Gastrocnemius medialis (tissue), 4 donors: ENCODE measurements at regions not wholly inside any gene's neighbourhood (a gene's known extent, or its start where the extent isn't known, plus 50 kb on each side); places are given as distances from the start of the nearest gene placed in this dataset.
"Not testable (repeated sequence)": the region's sequence is repeated elsewhere in the genome, so short reads cannot be mapped to it uniquely, and the experiment has no call there.

Experiments used
- CTCF ChIP-seq, 5 experiments: fragments of 450-650 bp in 3 of 5; fragments of 200-600 bp in 2 of 5; sonication (generic) in 2 of 5; IDR thresholded peaks in 4 of 5; conservative IDR thresholded peaks in 1 of 5; 1 replicate in 4 of 5; 2 replicates in 1 of 5; pipeline ENCODE4 v1.5.1; 2016 to 2019; ENCODE audit warnings: antibody characterized with exemption in 5 of 5, mild to moderate bottlenecking in 3 of 5, moderate library complexity in 3 of 5
- POLR2A ChIP-seq, 2 donors: fragments of 450-650 bp; IDR thresholded peaks; one replicate each; pipeline ENCODE4 v1.6.1; 2017; ENCODE audit warnings: antibody characterized with exemption in 2 of 2, mild to moderate bottlenecking in 2 of 2, moderate library complexity in 2 of 2

DNA sequence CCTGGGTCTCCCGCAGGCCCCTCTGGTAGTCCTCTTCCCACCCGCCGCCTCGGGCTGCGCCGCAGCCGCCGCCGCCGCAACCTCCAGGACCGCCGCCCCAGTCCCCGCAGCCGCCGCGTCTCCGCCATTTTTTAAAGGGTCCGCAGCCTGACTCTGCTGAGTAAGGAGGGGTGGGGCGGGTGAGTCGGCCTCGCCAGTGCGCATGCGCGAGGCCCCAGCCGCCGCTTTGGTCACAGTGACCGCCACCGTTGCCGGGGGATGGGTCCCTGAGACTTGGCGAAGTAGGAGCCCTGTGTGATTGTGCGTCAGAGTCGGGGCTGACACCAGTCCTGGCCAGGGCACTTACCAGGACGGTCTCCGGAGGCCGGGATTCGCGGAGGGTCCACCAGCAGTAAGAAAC, 1424.2 kb upstream of the PCDH10 start:
- not testable (repeated sequence) for TF ChIP-seq CTCF (IDR thresholded peaks at IDR 0.05 in 4 of 5, conservative IDR thresholded peaks at IDR 0.05 in 1 of 5); POLR2A (IDR thresholded peaks at IDR 0.05)
